Inflammatory macrophage (primary cell): ENCODE measurements at regions not wholly inside any gene's neighbourhood (a gene's known extent, or its start where the extent isn't known, plus 50 kb on each side); places are given as distances from the start of the nearest gene placed in this dataset.

Experiments
- DNase-seq, 2 donors: peaks; one replicate each; pipeline ENCODE4 v3.0.0-alpha.2; 2020 to 2022

DNA sequence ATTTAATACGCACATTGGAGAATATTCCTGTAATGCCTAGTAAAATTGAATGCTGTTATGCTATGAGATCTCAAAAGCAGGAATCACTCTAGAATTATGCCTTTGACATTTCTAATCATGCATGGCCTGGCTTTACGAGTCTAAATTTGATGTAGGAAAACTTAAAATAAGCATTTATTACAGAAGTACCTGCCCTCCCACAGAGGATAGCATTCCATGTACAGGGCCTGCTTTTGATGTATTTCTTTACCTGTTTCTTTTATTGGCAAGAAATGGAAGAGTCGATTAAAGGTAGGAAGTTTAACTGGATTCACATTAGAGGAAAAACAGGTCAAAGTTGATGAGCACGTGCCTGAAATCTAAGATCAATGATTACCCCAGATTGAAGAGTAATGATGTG lies 219.5 kb downstream of the PCDH7 start:
- no peak for DNase-seq

DNA sequence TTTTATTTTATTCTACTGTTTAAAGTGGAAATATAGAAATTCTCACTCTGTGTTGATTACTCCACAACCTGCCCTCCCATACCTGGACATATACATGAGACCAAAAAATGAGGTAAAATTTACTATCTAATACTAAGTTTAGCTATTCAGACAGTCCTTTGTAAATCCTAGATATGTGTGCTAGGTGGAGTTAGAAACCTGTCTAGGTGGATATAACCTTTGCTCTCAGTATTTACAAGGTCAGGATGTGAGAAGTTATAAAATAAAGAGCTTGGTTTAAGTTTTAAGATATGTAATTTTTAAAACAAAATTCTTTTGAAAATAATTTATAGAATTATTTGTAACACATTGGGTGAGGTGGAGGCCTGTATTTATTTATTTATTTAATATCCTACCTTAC lies 221.5 kb downstream of the PCDH7 start:
- no peak for DNase-seq

DNA sequence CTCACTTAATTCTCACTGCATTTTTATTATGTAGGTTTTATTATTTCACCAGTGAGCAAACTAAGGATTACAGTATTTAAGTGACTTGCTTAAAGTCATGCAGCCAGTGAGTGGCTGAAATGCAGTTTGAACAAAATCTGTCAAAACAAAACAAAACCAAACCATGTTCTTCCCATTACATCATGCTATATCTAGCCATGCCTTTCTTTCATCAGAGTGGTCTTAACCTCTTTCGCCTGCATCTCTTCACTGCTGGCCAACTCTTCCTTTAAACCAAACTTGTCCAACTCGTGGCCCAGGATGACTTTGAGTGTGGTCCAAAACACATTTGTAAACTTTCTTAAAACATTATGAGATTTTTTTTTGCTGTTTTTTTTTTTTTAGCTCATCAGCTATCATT lies 223.2 kb downstream of the PCDH7 start:
- no peak for DNase-seq

DNA sequence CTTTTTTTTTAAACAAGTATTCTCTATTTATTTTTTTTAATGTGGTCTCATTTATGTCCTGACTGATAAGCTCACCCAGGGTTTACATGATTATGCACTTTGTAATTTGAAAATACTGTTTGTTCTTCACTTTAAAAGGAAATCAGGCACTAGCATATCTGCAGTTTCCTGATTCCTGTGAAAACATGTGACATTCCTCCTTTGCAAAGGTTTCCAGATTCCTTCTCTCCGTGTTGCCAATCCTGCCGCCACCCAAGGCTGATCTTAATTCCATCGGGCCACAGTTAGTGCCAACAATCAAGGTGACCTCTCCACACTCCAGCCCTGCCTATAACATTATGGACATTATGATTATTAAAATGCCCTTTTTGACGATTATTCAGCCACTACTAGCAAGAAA lies 225.4 kb downstream of the PCDH7 start:
- no peak for DNase-seq

DNA sequence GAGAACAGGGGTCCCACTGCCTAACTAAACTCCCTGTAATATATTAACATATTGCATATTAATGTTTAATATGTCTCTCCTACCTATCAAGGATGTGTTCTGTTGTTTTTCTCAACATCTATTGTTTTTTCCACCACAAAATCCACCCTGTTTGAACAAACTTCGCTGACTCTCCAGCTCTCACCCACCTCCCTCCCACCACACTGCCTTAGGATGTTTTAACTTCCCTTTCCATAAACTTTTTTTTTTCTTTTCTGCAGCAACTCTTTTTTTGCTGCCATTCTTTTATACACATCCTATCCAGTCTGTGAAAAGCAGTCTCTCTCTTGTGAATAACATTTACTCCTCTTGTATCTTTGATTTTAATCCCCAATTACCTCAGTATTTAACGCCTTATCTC lies 226.1 kb downstream of the PCDH7 start:
- DNase-seq, result no peak

DNA sequence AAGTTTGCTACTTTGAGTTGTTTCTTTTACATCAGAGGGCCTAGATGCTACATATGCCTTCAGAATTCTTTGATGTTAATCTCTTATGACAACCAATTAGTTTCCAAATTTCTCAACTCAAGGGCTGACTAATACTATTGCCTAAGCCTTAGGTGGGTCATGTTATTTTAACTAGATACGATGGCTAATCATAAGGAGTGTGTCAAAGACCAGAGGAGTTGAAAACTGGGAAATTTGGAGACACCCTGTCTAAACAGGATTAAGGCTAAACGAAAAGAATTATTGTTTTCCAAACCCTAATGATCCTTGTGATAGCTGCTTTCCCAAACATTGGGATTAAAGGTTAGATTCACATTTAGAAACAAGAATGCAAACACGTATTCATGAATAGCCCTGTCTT lies 228.5 kb downstream of the PCDH7 start:
- DNase-seq, result no peak

DNA sequence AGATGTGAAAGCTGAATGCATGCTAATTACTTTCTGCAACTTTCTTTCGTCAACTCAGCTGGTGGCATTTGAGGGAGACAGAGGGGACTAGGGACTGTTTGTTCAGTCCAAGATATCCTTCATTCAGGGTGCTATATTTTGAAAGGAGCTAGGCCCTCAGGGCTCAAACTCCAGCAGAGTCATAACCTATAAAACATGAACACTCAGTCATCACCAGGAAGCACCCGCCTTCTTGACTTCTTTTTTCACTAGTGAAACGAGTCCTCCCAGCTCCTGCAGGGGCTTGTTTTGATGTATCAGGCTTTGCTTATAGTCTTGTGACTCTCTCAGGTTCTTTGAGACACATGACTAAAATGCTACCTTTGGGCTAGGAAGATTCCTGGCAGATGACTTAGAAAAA lies 230.6 kb downstream of the PCDH7 start:
- no peak for DNase-seq

DNA sequence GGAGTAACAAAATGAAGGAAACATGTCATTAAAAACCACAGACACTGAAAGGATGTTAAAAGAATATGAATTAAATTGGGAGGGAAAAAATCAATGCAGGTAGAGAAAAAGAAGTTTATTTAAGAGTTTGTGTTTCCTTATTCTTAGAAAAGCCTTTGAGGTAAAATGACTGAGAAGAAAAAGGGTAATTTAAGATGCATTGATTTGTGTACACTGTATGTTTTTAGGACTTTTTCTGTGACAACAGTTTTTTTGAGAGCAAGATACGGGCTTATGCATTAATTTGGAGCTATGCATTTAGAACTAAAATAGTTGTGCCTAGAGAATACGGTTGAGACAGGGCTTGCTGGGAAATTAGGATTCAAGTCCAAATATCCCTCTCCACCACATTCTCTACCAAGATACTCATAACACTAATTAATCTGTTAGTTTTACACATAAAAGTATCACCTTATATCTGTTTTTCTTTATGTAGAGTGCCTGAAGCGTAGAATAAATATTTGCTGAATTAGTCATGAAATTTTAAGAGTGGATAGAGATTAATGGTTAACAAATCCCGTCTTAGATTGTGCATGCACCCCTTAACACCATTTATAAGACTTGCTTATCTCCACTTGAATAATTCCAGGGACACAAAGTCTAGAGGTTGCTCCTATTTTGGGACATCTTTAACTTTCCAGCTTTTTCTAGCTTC lies 232.5 kb downstream of the PCDH7 start:
- no peak for DNase-seq

DNA sequence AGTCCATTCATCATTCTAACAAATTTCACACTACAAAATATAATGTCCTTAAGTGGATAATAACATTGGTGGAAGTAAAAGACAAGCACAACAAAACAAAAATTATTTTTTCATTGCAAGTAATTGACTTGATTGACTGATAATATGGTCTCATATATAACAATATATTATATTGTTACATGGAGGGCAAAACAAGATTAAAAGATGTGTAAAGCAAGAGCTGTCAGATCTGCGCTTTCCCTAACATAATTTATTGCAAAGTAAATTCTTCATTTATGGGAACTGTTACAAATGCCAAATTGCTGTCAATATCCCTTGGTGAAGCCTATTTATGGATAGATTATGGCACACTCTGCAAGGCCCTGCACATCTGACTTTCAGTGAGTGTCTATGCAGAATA lies 233.6 kb downstream of the PCDH7 start:
- DNase-seq, result no peak

DNA sequence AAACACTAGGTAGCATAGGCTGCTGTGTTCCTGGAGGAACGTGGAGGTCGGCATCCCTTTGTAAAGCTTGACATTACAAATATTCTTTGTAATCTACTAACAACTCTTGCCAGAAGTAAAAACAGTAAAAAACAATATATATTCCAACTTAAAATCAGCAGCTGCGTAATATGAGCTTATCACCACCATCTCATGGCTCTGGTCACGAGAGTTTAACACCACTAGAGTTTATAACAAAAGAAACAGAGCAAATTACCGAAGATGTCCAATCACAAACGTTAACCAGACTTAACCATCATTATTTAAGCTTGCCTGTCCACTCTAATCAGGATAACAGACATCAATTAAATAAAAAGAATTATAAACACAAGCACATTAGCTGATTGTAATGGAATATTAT lies 236.7 kb downstream of the PCDH7 start:
- DNase-seq, result no peak

DNA sequence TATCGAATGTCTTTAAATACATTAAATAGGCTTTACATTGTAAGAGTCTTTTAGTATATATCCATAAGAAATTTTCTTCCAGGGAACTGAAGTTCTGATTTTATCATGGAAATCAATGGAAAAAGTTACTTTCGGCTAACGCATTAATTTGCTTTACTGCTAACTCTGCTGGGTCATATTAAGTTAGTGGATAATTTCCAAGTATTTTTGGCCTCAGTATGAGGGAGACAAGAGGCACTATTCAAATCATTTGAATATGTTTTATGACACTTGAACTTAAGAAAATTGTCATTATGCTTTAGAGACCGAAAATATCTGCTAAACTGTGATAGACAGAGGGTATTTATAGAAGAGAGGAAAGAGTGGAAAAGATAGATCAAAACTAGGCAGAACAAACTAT lies 237.5 kb downstream of the PCDH7 start:
- DNase-seq, result no peak

DNA sequence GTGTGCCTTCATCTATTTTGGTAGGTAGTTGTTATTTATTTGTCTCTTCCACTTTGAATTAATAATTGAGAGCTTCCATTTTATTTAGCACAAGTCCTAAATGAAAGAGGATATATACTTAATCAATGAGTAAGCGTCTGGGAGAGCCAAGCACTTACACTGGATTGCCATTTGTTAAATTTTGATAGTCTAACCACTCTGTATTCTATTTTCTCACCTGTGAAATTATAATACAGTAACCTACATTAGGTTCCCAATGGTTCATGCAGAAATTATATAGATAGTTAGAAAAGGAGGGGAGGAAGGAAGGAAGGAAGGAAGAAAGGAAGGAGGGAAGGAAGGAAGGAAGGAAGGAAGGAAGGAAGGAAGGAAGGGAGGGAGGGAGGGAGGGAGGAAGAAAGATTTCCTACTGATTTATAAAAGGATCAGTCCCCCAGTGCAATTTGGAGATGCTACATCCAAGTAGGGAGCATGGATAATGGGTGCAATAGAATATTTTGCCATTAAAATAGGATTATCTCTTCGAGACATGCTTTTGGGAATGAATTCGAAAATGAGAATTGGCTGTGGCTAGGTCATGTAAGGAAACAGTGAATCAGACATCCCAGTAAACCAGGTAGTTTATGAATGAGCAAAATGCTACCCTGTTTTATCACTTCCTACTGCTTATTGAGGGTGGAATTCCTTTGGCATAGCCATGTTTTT lies 239.8 kb downstream of the PCDH7 start:
- DNase-seq, result no peak

DNA sequence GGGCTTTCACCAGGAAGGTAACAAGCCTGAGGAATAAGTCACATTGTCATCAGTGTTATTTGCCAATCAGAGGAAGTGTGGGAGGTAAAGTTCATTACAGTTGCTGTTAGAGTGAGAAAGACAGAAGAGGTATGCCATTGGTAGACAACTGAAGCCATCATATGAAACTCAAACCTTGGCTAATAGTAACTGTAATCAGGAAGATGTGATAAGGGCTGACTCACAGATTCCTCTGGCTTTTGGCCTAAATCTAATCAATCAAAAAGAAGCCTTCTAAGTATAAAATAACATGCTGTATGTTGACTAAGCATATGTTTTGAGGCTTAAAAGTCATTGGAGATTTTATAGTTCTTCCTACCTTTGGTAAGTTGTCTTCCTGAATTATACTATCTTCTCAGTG lies 242.8 kb downstream of the PCDH7 start:
- no peak for DNase-seq

DNA sequence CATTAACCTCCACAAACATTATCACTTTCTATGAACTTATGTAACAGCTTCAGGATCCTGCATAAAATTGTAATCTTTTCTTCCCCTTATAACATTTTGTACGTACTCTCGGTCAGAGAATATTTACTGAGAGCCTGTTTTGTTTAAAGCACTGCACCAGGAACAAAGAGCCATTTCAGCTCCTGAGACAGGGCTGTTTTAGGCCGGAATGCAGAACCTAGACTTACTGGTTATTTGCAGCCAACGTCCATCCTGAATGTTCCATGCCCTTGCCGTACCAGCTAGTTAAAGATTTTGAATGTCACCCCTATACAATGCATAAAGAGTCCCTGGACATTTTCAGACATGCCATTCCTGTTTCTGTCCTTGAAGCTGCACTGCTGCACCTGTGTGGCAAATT lies 248.8 kb downstream of the PCDH7 start:
- DNase-seq, result no peak

DNA sequence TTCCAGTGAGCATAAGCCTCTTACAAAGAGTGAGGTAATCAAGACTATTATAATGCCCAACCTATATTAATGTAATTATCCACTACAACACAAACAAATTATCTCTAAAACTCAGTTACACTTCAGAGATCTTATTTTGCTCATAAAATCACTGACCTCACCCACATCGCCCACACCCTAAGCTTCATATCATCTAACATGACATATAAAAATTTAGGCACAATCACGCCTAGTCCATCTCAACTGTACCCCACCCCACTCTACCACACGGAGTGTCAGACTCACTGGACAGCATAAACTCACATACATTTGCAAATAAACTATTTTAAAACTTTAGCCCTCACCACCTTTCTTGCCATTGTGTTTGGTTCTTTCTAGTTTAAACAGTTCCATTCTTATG lies 252.4 kb downstream of the PCDH7 start:
- no peak for DNase-seq

DNA sequence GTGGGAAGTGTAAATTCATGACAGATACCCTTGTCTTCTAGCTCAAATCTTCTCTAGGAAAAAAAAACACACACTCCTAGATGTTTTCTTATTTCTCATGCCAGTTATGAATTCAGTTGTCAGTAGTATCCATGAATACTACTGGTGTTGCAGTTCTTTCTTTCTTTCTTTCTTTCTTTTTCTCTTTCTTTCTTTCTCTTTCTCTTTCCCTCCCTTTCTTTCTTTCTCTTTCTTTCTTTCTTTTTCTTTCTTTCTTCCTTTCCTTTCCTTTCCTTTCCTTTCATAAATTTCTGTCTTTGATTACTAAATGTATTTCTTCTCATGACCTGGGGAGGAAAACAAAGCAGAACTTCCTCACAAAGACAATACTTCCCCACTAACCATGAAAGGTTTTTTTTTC lies 253.8 kb downstream of the PCDH7 start:
- no peak for DNase-seq

DNA sequence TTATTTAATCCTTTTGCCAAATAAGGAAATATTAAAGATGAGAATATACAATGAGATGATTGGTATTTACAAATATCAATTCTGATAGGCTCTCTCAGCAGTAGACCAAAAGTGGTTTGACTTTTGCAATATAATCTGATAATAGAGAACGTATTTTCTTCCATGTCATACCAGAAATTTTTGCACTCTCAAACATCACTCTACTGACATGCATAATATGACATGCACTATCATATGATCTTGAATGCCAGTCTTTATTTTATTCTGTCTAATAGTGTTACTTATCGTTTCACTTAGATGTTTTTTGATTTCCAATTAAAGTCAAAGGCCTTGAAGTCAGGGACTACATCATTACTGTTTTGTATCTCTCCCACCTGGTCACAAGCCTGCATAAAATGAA lies 259.2 kb downstream of the PCDH7 start:
- DNase-seq, result no peak

DNA sequence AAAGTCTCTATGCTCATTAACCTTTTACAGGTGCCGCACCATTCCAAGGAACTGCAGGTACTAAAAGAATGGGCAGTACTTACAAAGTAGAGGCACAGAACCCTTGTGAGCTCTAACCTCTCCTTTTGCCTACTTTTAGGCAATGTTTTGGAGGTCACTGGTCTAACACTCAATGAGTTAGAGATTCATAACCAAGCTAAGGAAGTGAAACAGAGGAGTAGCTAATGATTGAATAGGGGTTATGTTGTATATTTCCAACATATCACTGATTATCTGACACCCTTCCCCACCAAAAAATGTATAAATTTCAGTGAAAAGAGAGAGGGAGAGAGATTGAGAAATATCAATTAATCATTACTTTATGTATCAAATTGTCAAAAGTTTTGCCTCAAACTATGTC lies 269.3 kb downstream of the PCDH7 start:
- DNase-seq, result no peak

DNA sequence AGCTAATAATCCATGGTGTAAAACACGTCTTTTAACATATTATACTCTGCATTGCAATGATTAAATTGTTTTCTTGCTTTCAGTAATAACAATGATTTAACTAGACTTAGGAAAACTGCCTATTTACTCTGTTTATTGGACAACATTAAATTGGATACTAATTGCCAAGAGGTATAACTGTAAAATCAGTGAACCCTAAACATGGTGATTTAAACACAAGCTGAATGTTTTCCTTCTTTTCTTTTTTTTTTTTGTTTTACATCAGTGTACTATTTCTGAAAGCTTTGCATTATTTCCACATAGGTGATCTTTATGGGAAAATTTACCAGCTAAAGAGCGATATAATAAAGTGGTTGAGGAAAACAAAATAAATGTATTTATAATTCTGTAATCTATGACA lies 276.7 kb downstream of the PCDH7 start:
- no peak for DNase-seq

DNA sequence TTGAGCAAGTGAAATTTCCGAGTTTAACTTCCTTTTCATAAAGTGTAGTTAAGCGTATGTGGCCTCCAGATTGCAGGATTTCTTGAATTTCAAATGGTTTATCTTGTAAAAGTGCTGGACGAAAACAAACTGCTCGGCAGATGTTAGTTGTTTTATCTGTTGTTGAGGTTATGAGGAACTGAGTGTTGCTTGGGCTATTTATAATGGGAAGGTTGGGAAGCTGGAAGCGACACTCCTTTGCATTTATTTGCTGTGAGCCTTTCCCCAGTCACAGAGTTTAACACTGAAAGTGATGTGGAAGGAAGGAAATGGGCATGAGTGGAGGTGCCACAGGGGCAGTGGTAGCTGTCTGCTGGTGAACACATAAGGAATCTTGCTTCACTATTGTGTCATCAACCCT lies 284.9 kb downstream of the PCDH7 start:
- DNase-seq, result no peak

DNA sequence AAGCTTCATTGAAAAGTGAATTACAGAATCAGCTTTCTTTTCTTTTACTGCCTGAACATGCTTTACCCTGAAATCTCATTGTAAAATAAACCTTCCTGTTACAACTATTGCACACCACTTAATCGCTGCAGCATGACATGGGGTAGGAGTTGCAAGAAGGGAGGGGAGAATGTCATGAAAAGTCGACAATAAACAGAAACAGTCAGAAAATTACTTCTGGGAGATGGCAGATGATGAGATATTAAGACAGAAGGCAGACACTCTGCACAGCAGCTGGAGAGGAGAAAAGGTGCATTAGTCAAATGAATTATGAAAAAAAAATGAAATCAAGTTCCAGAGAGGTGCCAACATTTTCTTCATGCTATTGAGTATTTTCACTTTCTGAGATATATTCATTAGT lies 287.7 kb downstream of the PCDH7 start:
- DNase-seq, result no peak

DNA sequence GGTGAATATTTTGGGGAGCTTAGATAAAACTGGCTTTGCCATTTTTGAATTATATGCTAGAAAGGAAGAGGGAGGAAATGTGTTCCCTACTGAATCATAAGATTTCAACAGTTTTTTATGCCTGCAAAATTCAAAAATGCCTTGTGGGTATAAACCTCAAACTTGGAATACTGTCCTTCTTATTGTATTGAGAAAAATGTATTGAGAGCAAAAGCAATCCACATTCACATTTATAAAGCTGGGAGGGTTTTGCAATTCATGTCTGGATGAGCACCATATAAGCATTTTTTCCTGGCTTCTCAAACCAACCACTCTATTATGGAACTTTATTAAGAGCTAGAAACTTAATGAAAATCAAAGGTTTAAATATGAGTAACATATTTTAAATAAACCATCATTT lies 289.8 kb downstream of the PCDH7 start:
- no peak for DNase-seq

DNA sequence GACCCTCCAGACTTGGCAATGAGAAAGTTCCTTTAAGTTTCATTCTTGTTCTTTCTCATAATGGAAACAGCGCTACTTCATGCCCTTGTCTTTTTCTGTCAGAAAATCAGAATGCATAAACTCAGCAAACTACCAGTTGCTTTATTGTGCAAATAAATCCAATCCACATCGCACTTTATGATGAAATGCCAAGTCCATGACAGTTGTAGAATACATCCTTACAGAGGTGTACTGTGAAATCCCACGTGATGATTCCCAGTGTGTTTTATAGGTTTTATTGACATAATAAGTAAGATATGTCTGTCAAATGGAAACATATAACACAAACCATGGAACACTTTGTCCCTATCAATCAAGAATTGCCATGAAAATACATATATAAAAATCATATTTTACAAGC lies 295.0 kb downstream of the PCDH7 start:
- DNase-seq, result no peak

DNA sequence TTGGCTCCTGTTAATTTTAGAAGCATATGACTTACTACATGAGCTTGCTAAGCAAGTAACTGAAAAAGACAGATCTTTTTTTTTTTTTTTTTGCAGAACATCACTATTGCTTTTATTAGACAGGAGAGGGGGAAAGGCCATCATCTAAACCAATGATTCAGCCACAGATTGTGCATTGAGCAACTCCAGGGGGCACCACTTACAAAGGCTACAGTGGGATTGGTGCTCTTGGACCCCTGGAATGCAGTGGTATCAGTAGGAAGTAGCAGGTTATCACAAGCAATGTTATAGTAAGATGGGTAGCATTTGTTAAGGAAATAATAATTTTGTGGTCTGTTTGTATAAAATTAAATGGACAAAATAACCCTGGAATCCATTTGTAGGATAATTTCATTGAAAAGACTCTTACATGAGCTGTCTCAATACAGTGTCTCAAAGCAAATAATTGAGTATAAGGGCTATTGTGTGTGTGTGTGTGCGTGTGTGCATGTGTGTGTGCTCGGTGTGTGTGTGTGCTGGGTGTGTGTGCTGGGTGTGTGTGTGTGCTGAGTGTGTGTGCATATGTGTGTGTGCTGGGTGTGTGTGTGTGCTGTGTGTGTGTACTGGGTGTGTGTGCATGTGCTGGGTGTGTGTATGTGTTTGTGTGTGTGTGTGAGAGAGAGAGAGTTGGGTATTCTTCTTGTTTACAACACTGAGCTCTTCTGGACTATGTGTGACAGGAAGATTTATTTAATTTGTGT lies 296.3 kb downstream of the PCDH7 start:
- DNase-seq, result no peak
